ENCODE measurements at regions not wholly inside any gene's neighbourhood (a gene's known extent, or its start where the extent isn't known, plus 50 kb on each side); places are given as distances from the start of the nearest gene placed in this dataset.

DNA sequence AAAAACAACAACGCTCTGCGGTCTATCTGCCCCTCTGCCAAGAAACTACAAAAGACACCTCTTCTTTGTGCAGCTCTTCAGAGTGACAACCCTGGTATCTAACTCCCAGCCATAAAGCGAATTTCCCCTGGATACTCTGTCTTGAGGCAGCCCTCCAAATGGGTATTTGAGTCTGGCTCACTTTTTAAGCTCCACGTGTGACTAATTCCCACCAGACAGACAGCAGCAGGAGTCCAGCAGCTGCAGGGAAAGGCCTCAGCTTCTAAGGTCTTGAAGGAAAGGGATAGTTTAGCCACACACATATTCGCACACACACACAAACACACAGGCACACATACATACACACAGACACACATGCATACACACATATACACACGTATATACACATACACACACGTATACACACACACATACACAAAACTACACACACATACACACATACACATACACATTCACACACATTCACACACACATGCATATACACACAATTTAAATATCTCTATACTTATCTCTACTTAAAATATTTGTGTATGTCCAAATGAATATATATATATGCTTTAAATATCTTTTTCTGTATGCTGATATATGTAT, 188.8 kb downstream of the TSHZ3 start:
- DNase-seq (ENCODE audit: low read depth in 2 of 2): no peak

DNA sequence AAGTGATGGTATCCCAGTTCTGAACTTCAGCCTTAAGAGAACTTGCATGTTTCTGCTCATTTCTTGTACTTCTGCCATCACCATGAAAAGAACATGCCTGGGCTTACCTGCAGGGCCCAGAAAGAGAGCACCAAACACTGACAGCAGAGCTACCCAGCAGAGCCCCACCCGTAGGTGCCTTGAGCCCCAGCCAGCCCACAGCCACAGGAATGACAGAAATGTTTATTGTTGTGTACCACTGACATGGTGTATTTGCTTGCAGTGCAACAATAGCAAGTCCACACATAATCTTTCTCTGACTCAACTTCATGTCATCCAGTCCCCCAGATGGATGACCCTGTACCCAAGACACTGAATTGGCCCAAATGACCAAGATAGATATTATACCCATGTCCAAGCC, 195.2 kb downstream of the TSHZ3 start:
- DNase-seq (ENCODE audit: low read depth in 2 of 2): no peak

DNA sequence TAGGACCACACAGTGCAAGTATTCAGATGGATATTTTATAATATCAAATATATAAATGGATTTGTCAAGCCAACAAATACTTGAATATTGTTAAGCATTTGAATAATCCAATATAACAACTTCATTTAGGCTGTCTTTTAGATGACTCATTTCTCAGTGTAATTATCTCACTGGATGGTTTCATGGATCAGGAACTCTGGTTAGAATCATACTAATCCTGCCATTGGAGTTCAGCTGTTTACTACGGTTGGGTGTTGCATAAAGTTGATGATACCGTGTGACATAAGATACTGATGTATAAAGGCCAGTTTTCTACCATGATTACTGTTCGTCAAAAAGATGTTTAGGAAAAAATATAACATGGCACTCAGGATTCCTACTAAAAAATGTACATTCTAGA, 196.3 kb downstream of the TSHZ3 start:
- no peak for DNase-seq (ENCODE audit: low read depth in 2 of 2)

DNA sequence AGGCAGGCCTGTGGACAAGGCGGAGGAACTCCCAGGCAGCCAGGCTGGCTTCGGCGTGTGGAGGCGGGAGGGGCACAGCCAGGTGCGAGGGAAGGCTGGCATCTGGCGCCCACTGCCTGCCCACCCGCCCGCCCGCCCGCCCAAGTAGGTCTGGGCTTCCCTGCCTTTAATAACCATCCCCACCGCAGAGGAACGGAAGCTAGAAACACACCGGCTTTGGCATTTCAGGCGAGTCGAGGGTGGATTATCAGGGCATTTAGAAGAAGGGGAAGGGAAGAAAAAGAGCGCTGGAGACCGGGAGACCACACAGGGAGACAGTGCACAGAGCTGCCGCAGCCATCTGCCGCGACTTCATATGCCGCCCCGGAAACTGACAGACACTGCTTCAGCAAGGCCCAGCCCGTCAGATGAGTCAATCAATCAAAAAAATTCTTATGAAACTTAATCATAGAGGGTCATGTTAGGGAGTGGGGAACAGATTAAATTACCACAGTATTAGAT, 199.7 kb downstream of the TSHZ3 start:
- no peak for DNase-seq (ENCODE audit: low read depth in 2 of 2)

DNA sequence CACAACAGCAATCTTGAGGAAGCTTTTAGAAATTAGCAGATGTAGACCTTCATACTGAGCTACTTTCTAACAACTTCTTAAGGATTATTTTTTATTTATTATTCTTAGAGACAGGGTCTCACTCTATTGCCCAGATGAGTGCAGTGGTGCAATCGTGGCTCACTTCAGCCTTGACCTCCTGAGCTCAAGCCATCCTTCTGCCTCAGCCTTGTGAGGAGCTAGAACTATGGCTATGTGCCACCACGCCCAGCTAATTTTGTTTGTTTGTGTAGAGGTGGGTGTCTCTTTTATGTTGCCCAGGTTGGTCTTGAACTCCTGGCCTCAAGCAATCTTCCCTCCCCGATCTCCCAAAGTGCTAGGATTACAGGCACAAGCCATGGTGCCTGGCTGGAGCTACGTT, 200.6 kb downstream of the TSHZ3 start:
- DNase-seq (ENCODE audit: low read depth in 2 of 2): no peak

DNA sequence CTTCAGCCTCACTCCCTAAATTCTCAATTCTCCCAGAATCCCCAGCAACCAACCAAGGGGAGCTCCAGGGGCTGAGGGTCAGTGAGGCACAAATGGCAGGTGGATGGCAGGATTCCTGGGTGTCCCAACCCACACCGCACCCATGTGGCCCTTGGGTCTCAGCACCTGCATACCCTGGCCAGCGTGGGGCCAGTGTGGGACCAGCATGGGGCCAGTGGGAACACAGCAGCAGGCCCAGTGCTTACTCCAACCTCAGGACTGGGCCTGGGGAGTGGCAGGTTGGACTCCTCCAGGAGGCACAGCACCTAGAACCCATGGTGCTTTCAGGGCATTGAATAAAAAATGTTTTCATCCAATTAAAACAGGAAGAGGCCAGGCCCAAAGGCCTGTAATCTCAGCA, 202.0 kb downstream of the TSHZ3 start:
- no peak for DNase-seq (ENCODE audit: low read depth in 2 of 2)

DNA sequence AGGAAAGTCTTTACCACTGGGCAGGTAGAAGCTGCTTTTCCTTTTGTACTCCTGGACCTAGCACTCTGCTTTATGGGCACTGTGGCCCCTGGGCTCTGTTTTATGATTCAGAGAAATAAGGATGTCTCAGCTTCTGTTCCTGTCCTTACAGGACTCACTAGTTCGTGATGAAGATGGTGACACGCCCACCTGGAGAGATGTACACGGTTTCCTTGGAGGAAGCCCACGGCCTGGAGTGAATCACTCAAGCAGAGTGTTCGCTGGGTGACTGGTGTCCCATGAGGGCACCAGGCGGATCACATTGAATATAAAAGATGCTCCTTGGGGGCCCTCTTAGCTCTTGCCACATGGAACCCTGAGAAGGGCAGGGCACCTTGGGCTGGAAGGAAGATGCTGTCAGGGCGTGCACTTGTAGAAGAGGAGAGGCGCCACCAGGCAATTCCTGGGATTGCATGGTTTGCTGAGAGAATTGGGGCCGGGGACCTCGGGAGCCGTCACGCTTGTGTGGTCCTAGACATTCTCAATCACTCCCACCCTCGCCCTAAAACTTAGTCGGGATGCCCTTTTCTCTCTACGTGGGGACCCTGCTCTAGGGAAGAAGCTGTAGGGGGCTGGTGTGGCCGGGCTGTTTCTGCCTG, 202.6 kb downstream of the TSHZ3 start:
- DNase-seq (ENCODE audit: low read depth in 2 of 2): no peak

DNA sequence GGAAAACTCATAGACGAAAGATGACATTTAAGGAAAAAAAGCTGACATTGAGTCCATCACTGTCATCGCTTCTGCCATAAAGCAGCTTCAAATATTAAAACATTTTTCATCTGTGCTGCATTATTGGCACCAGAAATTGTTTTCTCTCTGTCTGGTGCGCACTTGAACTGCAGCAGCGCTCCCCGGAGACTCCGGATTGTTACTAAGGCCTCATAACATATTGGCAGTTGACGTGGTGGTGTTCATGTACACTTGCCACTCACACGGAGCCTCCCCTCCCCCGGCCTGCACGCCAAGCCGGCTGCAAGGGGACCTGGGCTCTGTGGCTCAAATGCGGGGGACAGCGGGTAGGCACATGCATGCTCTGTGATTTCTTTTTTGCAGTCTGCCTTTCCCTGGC, 203.2 kb downstream of the TSHZ3 start:
- no peak for DNase-seq (ENCODE audit: low read depth in 2 of 2)

DNA sequence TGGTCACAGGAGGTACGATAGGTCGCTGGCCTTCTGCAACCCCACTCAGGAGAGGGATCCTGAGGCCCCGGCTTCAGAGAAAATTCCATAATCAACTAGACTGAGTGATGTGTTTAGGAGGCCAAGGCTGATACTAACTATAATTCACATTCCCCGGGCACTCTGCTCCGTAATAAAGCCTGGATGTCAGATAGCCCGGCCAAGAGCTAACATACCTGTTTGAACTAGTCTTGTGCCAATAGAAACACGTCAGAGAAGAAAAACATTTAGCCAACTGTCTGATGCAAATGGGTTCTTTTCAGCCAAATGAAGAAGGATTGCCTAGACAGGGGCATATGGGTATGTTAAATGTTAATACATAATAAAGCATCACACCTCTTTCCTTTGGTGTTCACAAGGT, 204.2 kb downstream of the TSHZ3 start:
- no peak for DNase-seq (ENCODE audit: low read depth in 2 of 2)

DNA sequence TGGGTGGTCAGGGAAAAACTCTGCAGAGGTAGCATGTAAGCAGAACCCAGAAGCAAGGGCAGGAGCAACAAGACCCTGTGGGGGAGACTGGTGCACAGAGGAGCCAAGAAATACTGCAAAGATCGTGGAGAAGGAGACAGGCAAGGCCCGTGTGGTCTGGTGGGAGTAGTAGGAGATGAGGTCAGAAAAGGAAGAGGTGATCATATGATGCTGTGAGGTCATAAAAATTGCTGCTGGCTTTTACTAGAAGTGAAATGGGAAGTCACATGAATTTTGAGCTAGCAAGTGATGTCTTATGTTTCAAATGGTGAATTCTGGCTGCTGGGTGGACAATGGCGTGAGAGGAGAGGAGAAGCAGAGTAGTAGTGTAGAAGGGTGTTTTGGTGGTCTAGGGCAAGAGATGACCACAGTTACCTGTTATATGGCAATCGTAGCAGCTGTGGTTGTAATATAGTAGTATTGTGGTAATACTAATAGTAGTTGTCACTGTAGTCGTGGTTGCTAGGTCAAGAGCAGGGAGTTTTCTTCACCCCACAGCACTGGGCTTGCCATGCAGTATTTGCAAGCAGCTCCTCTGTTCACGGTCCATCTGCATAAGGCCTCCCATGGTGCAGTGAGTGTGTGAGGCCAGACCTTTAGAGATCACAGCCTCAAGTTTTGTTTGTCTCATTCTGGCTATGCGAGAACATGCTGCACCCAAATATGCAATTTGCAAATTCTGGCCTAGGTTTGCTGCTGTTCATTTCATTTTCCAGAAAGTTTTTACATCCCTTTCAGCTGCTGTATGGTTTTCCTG, 205.0 kb downstream of the TSHZ3 start:
- DNase-seq (ENCODE audit: low read depth in 2 of 2): no peak

DNA sequence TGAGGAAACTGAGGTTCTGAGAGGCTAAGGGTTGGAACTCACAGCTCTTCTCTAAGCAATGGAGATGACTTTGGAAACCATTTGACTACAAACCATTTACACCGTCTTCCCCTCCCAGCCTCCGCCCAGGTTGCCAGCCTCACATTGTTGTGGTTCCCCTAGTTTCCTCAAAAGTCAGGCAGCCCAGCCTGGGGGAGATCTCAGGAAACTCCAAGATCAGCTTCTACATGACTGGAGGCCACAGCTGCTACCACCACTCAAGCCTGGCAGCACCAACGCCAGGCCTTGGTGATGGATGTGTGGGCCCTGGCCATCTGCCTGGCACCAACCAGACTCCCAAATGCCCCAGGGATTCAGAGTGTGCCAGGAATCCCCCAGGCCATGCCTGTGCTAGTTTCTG, 207.9 kb downstream of the TSHZ3 start:
- DNase-seq (ENCODE audit: low read depth in 2 of 2): no peak

DNA sequence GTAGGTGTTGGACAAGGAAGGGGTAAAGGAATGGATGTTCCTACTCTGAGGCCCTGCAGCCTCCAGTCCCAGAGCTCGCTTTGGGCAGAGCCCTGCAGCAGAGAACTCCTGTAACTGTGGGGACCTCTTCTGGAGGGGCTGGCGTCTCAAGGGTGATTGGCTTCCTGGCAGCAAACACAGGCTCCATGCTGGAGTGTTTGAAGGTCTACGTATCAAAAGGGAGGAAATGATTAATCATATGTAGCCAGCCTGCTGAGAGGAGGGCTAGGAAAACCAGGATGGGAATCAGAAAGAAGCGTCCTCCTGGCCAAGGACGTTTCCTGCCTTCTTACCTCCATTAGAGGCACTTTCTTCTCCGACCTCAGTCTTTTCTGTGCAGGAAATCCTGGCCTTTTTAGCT, 208.5 kb downstream of the TSHZ3 start:
- DNase-seq (ENCODE audit: low read depth in 2 of 2): no peak

DNA sequence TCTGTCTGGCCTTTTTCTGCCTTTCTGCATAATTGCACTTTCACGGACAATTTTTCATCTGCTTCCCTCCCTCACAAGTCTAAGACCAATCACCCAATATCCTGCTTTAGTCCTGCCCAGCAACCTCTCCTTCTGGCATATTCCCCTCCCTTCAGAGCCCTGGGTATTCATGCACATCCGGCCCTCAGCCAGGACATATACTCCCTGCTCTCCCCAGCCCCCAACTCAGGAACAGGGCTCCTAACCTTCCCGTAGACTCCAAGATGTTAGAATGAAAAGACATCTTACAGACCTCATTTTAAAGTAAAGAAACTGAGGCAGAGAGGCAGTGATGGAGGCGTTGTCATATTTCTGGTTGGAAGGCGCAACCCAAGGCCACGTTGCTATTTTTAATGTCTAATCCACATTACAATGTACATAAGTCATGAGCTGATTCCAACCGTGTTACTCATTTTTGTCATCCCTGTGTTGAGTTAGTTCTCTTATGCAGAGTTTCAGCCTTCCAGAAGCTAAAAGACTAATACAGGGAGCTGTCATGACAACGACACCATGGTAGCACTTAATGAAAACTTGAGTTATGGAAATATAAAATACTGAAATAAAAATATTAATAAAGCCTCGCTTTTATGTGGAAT, 209.2 kb downstream of the TSHZ3 start:
- DNase-seq (ENCODE audit: low read depth in 2 of 2): no peak

DNA sequence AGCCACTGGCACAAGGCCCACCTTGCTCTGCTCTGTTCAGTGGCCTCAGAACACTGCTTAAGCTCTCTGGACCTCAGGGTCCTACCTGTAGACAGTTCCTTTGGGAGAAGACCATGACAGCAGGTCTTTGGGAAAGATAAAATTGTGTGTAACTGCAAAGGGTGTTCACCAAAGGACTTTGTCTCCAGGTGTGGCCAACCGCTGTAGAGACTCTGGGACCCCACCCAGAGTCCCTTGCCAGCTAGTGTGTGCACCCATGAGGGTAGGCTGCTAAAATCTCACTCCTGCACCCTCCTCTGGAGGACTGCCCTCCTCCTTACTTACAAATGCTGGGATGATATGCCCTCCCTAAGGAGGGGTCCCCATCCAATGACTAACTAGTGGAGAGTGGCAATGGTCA, 211.2 kb downstream of the TSHZ3 start:
- no peak for DNase-seq (ENCODE audit: low read depth in 2 of 2)

DNA sequence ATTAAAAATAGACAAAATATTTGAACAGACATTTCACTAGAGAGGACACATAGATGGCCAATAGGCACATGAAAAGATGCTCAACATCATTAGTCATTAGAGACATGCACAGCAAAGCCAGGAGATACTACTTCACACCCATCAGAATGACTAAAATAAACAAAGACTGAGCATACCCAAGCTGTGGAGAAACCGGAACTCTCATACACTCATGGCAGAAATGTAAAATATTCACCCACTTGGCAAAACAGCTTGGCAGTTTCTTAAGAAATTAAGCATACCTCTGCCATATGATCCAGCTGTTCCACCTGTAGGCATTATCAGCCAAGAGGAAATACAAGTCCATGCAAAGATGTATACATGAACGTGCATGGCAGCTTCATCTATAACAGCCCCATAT, 213.4 kb downstream of the TSHZ3 start:
- no peak for DNase-seq (ENCODE audit: low read depth in 2 of 2)

DNA sequence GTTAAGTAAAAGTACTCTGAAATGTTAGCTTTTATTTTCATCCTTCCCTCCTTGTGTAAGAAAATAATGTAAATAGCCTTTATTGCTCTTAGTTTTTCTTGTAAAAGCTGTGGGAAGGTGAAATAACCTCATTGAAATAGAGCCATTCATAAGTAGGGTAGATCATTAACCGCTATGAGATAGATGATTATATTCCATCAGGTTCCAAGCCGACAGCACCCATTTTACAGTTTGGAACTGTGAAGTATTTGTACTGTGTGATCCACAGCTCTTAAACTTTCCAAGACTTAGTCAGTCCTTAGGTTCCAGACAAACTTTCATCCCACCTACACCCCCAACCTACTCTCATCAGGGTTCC, 216.5 kb downstream of the TSHZ3 start:
- DNase-seq (ENCODE audit: low read depth in 2 of 2): no peak

DNA sequence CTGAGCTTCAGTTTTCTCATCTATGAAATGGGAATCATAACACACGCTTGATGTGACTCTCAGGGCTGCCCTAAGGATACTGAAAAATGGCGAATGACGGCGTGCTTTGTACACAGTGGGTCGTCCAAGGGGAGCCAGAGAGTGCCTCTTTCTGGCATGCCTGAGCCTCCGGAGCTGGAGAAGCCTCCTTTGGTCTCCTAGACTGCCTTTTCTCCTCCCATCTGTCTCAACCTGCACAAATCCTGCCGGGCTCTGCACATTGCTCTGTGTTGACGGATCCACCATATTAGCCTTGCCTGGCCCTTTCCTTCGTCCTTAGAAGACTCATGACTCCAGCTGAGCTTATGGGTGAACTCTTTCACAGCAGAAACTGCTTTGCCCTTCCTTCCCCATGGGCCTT, 220.9 kb downstream of the TSHZ3 start:
- no peak for DNase-seq (ENCODE audit: low read depth in 2 of 2)

DNA sequence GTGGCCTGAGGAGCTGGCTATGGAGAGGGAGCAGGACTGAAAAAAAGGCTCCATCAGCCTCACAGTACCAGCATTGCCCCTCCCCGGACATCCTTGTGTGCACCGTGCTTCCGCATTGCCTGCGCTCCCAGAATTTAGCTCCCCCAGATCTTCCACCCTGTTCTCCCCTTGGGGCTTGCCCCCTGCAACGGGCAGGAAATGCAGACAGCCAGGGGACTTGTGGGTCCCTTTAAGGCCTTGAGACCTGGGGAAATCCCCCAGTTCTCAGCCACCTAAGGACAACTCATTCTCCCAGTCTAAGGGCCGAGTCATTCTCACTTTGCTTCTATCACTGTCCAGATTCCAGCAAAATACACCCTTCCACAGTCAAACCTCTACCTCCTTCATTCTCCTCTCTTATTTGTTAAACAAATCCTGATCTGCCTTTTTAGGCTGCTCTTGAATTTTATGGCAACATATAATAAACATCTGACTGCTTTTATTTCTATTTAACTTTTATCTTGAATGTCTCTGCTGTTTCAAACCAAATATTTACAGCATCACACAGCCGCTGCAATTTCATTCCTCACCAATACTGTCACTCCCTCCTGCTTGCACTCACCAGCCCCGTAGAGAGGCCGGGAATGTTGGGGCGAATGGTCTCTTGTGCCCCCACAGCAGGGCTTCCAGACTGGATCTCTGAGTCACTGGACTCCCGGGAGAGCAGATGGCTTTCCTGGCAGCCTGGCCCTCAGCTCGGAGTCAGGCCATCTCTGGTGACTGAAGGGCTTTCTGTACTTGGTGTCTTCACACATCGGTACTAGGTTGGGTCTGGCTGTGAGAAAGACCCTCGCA, 221.9 kb downstream of the TSHZ3 start:
- no peak for DNase-seq (ENCODE audit: low read depth in 2 of 2)

DNA sequence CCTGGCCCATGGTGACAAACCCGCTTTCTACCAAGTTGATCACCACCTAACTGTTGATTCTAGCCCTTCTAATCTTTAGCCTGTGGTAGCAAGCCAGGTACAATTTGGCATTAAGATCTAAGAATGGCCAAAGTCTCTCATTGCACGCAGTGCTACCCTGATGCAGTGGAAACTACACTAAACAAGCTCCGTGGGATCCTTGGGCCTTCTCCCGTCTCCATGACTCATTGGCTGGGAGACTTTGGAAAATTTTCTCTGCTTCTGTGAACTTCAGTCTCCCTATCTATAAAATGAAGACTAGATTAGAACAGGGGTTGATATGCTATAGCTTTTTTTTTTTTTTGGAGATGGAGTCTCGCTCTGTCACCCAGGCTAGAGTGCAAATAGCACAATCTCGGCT, 223.0 kb downstream of the TSHZ3 start:
- no peak for DNase-seq (ENCODE audit: low read depth in 2 of 2)

DNA sequence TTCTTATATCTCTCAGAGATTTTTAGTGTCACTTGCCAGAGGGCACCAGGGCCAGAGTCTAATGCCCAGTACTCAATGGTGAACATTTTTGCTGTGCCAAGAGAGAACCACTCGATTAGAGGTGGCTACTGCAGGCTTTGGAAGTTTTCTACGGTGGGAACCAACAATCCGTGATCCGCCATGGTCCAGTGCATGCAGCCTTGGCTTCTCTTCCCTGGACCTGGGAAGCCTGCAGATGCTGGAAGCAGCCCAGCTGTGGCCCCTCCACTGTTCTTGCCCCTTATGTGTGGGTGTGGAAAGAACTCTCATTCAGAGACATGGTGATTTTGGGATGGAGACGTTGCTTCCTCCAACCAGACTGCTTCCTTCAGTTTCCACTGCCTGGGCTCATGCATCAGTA, 224.2 kb downstream of the TSHZ3 start:
- DNase-seq (ENCODE audit: low read depth in 2 of 2): no peak

DNA sequence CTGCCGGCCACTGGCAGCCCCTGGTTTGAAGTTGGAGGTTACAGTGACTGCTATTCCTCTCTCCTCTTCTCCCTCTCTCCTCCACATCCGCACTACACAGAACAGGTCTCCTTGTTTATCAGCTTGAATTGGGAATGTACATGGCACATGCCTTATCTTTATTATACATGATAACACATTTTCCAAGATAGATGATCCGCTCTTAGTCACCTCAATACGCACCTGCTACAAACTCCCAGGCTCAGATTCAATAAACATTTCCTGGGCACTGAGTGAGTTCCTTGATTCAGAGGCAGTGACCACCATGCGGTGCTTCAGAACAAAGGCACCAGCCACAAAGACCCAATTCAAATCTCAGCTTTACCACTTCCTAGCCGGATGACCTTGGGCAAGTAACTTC, 227.7 kb downstream of the TSHZ3 start:
- no peak for DNase-seq (ENCODE audit: low read depth in 2 of 2)

DNA sequence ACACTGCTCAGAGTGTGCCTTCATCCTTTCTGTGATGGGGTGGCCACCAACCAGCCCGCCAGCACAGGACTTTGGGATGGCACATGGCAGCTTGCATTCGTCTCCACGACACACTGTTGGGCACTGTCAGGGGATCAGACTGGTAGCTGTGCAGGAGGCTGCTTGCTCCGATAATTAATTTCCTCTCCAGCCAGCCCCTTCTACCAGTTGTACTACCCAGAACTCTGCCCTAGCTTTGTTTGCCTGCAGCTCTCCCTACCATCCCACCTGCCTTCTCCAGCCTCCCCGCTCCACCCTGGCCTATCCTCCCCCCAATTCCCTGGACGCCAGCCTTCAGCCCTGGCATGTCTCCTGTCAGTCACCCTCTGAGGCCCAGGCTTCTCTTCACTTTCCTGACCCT, 228.3 kb downstream of the TSHZ3 start:
- DNase-seq (ENCODE audit: low read depth in 2 of 2): no peak

Data from stimulated activated CD8-positive, alpha-beta memory T cell treated with anti-CD3 and anti-CD28 coated beads, Interleukin-15, amount 100 ng/mL, for 48 hours (primary cell).